Transverse colon (tissue), 4 donors: ENCODE measurements at regions not wholly inside any gene's neighbourhood (a gene's known extent, or its start where the extent isn't known, plus 50 kb on each side); places are given as distances from the start of the nearest gene placed in this dataset.
"Not testable (repeated sequence)": the region's sequence is repeated elsewhere in the genome, so short reads cannot be mapped to it uniquely, and the experiment has no call there.

ENCODE experiments used
- DNase-seq: peaks from one replicate; pipeline ENCODE4 v3.0.0-alpha.2; 2019
- H3K27ac ChIP-seq, 4 donors: fragments of 200-600 bp; sonication (generic); 2 replicates each; pipeline ENCODE4 v1.5.1; 2016 to 2018; ENCODE audit warnings: inconsistent platforms in 4 of 4
- H3K27me3 ChIP-seq: fragments of 200-600 bp; sonication (generic); 2 replicates; pipeline ENCODE4 v1.5.1; 2017; ENCODE audit warnings: inconsistent platforms
- H3K36me3 ChIP-seq, 4 donors: fragments of 200-600 bp; sonication (generic); 2 replicates each; pipeline ENCODE4 v1.5.1; 2017 to 2019; ENCODE audit warnings: inconsistent platforms in 4 of 4
- H3K4me1 ChIP-seq, 4 donors: fragments of 200-600 bp; sonication (generic); 2 replicates each; pipeline ENCODE4 v1.5.1; 2017 to 2020; ENCODE audit warnings: inconsistent platforms in 4 of 4
- H3K4me3 ChIP-seq, 4 donors: fragments of 200-600 bp; sonication (generic); 1 replicate in 1 of 4; 2 replicates in 3 of 4; pipeline versions ENCODE4 v1.5.1 to v1.6.1; 2017 to 2019; ENCODE audit warnings: inconsistent platforms in 4 of 4
- H3K9me3 ChIP-seq, 2 donors: fragments of 200-600 bp; sonication (generic); 2 replicates each; pipeline ENCODE4 v1.5.1; 2017 to 2019; ENCODE audit warnings: inconsistent platforms in 2 of 2
- WGBS, 2 donors: methylation state at CpG; one replicate each; pipeline ENCODE4 v1.1.5; 2018; ENCODE audit warnings: low coverage in 1 of 2; 5-methylcytosine and 5-hydroxymethylcytosine counted together
- in situ Hi-C, 4 donors: fragments of 200-750 bp; cut with MboI; loops; one replicate each; pipeline versions ENCODE4 v1.15.0 to v1.15.1; 2017; ENCODE audit warnings: low sequenced_read_pairs in 3 of 4, low pct_ligation_motif_present in 1 of 4, low pct_unique_long_range_greater_than_20kb in 1 of 4
- intact Hi-C: fragments of 100-400 bp; cut with DNase I; formaldehyde crosslinking; loops from one replicate; pipeline ENCODE4 v1.15.1; 2023; ENCODE audit warnings: low total_unique reads

DNA sequence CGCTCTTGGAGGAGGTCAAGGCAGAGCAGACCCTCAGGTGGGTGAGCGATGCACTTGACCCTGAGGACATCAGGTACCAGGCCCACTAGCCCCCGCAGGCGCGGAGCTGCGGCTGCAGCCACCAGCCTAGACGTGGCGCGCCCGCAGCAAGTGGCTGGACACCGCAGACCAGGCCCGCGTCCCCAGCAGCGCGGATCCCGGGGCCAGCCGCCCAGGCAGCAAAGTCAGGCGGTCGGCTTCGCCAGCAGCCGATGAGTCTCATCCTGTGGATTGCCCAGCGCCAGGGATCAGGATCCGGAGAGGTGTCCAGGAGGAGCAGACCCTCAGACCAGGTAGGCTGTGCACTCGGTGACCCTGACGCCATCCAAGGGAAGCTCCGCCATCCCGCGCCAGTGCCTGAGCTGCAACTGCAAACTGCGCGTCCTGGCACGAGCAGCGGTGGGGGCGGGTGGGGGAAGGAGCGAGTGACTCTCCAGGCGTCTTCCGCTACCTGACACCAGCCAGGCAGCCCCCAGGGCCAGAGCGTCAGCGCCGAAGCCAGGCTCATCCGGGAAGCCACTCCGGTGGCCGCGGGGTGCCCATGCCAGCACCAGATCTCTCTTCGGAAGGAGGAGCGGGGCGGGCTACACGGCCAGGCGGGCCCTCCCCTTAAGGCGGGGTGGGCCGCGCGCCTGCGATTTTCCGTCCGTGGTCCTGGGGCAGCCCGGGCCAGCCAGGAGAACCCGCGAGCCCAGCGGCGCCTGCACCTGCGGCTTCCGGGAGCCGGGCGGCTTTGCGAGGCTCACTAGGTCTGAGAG lies 92.6 kb upstream of the THOC3 start:
- H3K4me3 ChIP-seq, intact Hi-C loops, in situ Hi-C loops, DNase-seq, H3K4me1 ChIP-seq, H3K27ac ChIP-seq, H3K36me3 ChIP-seq, H3K9me3 ChIP-seq, H3K27me3 ChIP-seq: not testable (repeated sequence)
- no CpG with 5 or more reads among the region's 65 CpGs for WGBS, 2 donors

DNA sequence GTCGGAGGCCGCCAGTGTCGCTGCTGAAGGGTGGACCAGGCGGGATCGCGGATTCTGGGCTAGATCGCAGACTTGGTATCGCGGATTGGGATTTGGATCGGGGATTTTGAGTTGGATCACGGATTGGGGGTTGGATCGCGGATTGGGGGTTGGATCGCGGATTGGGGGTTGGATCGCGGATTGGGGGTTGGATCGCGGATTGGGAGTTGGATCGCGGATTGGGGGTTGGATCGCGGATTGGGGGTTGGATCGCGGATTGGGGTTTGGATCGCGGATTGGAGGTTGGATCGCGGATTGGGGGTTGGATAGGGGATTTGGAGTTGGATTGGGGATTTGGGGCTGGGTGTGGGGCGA lies 93.1 kb upstream of the THOC3 start:
- WGBS, 2 donors: 48 to 53% methylated on average over 19 to 20 of the region's 30 CpGs
- H3K4me3 ChIP-seq, H3K9me3 ChIP-seq, H3K27me3 ChIP-seq, intact Hi-C loops, H3K27ac ChIP-seq, H3K36me3 ChIP-seq, in situ Hi-C loops, DNase-seq, H3K4me1 ChIP-seq: not testable (repeated sequence)

GRCh38 chr5:176061660-176062059 lies 93.5 kb upstream of the THOC3 start:
- H3K9me3 ChIP-seq, DNase-seq, H3K4me3 ChIP-seq, H3K27me3 ChIP-seq, H3K4me1 ChIP-seq, in situ Hi-C loops, H3K27ac ChIP-seq, intact Hi-C loops, H3K36me3 ChIP-seq: not testable (repeated sequence)
- 74% methylated on average over 11 of the region's 21 CpGs; no CpG with 5 or more reads in 1 of the 2 donors for WGBS, 2 donors

DNA sequence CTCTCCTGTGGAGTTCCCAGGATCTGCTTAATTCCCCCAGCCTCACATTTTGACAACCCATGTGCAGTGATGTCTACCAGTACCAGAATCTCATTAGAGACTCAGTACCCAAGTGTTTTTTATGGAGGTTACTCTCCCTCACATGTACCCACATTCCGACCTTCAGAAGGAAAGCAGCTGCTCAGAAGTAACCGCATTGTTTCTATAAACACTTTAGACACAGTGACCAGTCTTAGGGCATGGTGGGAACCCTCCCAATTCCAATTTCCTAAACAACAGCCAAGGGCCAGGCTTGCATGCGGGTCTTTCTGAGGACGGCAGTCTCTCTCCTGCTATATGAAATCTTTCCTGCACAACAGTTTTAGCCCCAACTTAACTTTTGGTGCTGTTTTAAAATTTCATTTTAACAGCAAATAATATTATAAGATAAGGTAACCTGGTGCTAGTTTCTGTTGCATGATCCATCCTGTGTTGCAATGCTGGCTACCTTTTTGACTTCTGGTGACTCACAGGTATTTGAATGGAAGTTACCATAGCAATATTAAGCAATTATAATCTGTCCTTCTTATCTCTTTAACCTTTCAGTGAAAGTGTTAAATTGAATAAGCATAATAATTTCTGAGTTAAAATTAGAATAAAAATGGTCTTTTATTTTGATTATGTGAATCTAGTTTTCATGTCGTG lies 98.3 kb upstream of the THOC3 start:
- H3K4me3 ChIP-seq, DNase-seq, H3K4me1 ChIP-seq, in situ Hi-C loops, H3K27ac ChIP-seq, H3K27me3 ChIP-seq, intact Hi-C loops, H3K9me3 ChIP-seq, H3K36me3 ChIP-seq: not testable (repeated sequence)
- WGBS, 2 donors: 66 to 67% methylated on average over 1 to 4 of the region's 5 CpGs

- H3K4me3 ChIP-seq, DNase-seq, H3K36me3 ChIP-seq, H3K27ac ChIP-seq, H3K4me1 ChIP-seq, intact Hi-C loops, in situ Hi-C loops, H3K9me3 ChIP-seq, H3K27me3 ChIP-seq: not testable (repeated sequence)
- WGBS, 2 donors: 60 to 66% methylated on average over 1 of the region's 1 CpG
These were observed 99.0 kb upstream of the THOC3 start for GRCh38 chr5:176067162-176067561.

DNA sequence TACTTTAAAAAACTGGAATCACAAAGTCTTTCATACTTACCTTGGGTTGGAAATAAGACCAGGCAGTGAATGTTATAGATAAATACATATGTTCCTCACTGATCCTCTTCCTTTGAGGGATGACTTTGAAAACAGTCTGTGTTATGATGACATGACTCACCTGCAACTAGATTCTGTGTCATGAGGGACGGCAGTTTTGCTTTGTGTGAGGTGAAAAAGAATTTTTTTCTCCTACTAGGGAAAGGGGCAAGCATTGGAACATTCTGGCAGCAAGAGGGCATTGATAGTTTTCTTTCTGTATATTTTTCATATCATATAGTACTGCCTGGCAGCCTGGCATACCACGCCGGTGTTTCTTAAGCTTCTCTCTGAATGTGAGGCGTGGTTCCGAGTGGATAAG lies 99.8 kb upstream of the THOC3 start:
- H3K27me3 ChIP-seq, DNase-seq, H3K36me3 ChIP-seq, H3K4me1 ChIP-seq, H3K4me3 ChIP-seq, H3K9me3 ChIP-seq, in situ Hi-C loops, intact Hi-C loops, H3K27ac ChIP-seq: not testable (repeated sequence)
- 86% methylated on average over 5 of the region's 5 CpGs; no CpG with 5 or more reads in 1 of the 2 donors for WGBS, 2 donors

DNA sequence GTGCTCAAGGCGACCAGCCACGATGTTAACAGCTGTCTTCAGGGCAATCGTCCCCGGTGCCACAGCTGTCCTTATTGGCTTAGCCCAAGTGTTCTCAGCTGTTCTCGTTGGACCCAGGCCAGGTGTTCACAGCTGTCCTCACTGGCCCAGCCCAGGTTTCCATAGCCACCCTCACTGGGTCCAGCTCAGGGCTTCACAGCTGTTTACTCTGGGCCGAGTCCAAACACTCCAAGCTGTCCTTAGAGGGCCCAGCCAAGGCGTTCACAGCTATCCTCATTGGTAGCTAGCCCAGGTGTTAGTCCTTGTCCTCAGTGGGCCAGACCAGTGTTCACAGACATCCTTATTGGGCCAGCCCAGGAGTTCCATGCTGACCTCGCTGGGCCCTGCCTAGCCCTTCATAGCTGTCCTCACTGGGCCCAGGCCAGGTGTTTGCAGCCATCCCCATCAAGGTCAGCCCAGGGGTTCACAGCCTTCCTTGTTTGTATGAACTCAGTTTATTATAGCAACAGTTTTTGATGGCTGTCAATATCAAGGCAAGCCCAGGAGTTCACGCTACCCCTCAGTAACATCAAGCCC lies 106.0 kb upstream of the THOC3 start:
- intact Hi-C loops, H3K36me3 ChIP-seq, DNase-seq, H3K27ac ChIP-seq, H3K27me3 ChIP-seq, in situ Hi-C loops, H3K4me3 ChIP-seq, H3K9me3 ChIP-seq, H3K4me1 ChIP-seq: not testable (repeated sequence)
- WGBS, 2 donors: 71% methylated on average over 1 of the region's 9 CpGs; no CpG with 5 or more reads in 1 of the 2 donors

- WGBS, 2 donors: 94% methylated on average over 8 of the region's 9 CpGs; no CpG with 5 or more reads in 1 of the 2 donors
- DNase-seq, intact Hi-C loops, H3K27ac ChIP-seq, H3K36me3 ChIP-seq, H3K27me3 ChIP-seq, H3K4me3 ChIP-seq, H3K4me1 ChIP-seq, H3K9me3 ChIP-seq, in situ Hi-C loops: not testable (repeated sequence)
These were observed 115.6 kb upstream of the THOC3 start for GRCh38 chr5:176083717-176084116.

GRCh38 chr5:176103083-176103482 lies 135.0 kb upstream of the THOC3 start:
- H3K36me3 ChIP-seq, H3K27ac ChIP-seq, DNase-seq, H3K4me1 ChIP-seq, H3K9me3 ChIP-seq, H3K27me3 ChIP-seq, intact Hi-C loops, H3K4me3 ChIP-seq, in situ Hi-C loops: not testable (repeated sequence)
- 57 to 64% methylated on average over 3 of the region's 3 CpGs for WGBS, 2 donors

DNA sequence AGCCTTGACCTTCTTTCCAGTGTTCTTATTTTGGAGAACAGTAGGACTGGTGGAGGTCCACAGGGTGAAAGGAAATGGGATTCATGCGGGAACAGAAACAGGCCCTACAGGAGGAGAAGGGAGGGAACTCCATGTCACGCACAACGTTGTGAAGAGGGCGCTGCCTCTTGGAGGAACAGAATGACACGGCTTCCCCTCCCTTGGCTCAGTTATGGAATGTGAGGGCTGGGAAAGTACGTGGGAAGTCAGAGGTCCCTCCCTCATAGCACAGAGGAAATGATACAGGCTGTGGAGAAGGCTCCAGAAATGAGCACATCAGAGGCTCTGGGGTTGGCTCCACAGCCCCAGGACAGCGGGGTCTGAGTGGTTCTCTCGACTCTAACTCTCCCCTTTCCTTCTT lies 125.3 kb upstream of the SIMC1 start:
- H3K27me3 ChIP-seq, intact Hi-C loops, H3K9me3 ChIP-seq, DNase-seq, H3K4me3 ChIP-seq, H3K27ac ChIP-seq, H3K36me3 ChIP-seq, H3K4me1 ChIP-seq, in situ Hi-C loops: not testable (repeated sequence)
- no CpG with 5 or more reads among the region's 8 CpGs for WGBS, 2 donors
